Prostate gland (tissue), 2 donors: ENCODE measurements at regions not wholly inside any gene's neighbourhood (a gene's known extent, or its start where the extent isn't known, plus 50 kb on each side); places are given as distances from the start of the nearest gene placed in this dataset.

Source experiments
- DNase-seq: peaks from one replicate; pipeline ENCODE4 v3.0.0-alpha.2; 2019; ENCODE audit warnings: low spot score
- H3K27ac ChIP-seq, 2 donors: fragments of 200-600 bp; sonication (generic); 2 replicates each; pipeline ENCODE4 v1.5.1; 2017 to 2019
- H3K27me3 ChIP-seq: fragments of 200-600 bp; sonication (generic); replicated peaks from 2 replicates; pipeline ENCODE4 v1.5.1; 2019; ENCODE audit not compliant: insufficient read depth
- H3K36me3 ChIP-seq, 2 donors: fragments of 200-600 bp; sonication (generic); 1 replicate in 1 of 2; 2 replicates in 1 of 2; pipeline versions ENCODE4 v1.5.1 to v1.8.1; 2017 to 2019
- H3K4me1 ChIP-seq: fragments of 200-600 bp; sonication (generic); replicated peaks from 2 replicates; pipeline ENCODE4 v1.5.1; 2019
- H3K4me3 ChIP-seq, 2 donors: fragments of 200-600 bp; sonication (generic); 2 replicates each; pipeline ENCODE4 v1.5.1; 2017 to 2019
- H3K9me3 ChIP-seq: fragments of 200-600 bp; sonication (generic); 2 replicates; pipeline ENCODE4 v1.5.1; 2017
- POLR2A ChIP-seq: fragments of 450-650 bp; IDR thresholded peaks from one replicate; pipeline ENCODE4 v1.6.1; 2016; ENCODE audit warnings: antibody characterized with exemption, mild to moderate bottlenecking
- POLR2AphosphoS5 ChIP-seq: sonication (generic); formaldehyde crosslinking; IDR thresholded peaks from one replicate; pipeline ENCODE4 v1.6.1; 2017; ENCODE audit warnings: antibody characterized with exemption
- WGBS: methylation state at CpG from one replicate; pipeline ENCODE4 v1.1.5; 2018; 5-methylcytosine and 5-hydroxymethylcytosine counted together
- intact Hi-C: fragments of 100-400 bp; cut with DNase I; formaldehyde crosslinking; loops from one replicate; pipeline ENCODE4 v1.14.2; 2022
- TF ChIP-seq, protein P1 (sequence below), 4 experiments: fragments of 200-600 bp in 2 of 4; fragments of 450-650 bp in 2 of 4; sonication (generic) in 2 of 4; IDR thresholded peaks; 1 replicate in 3 of 4; 2 replicates in 1 of 4; pipeline ENCODE4 v1.5.1; 2016 to 2019; ENCODE audit warnings: antibody characterized with exemption in 4 of 4, mild to moderate bottlenecking in 2 of 4, moderate library complexity in 2 of 4

- 47% methylated on average over 3 of the region's 3 CpGs for WGBS
- TF ChIP-seq, protein P1, sequence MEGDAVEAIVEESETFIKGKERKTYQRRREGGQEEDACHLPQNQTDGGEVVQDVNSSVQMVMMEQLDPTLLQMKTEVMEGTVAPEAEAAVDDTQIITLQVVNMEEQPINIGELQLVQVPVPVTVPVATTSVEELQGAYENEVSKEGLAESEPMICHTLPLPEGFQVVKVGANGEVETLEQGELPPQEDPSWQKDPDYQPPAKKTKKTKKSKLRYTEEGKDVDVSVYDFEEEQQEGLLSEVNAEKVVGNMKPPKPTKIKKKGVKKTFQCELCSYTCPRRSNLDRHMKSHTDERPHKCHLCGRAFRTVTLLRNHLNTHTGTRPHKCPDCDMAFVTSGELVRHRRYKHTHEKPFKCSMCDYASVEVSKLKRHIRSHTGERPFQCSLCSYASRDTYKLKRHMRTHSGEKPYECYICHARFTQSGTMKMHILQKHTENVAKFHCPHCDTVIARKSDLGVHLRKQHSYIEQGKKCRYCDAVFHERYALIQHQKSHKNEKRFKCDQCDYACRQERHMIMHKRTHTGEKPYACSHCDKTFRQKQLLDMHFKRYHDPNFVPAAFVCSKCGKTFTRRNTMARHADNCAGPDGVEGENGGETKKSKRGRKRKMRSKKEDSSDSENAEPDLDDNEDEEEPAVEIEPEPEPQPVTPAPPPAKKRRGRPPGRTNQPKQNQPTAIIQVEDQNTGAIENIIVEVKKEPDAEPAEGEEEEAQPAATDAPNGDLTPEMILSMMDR (IDR thresholded peaks at IDR 0.05) = no peak
- TF ChIP-seq POLR2AphosphoS5 (no peak), POLR2A (no peak)
- Histone ChIP-seq H3K27ac (no peak overlapping the region), H3K9me3 (no peaks in the 10 kb centered on the region), H3K36me3 (no peaks in the 10 kb centered on the region), H3K4me3 (no peak overlapping the region), H3K27me3 (no peaks in the 10 kb centered on the region), H3K4me1 (no peaks in the 10 kb centered on the region)
- intact Hi-C loops = no loop called here
- no peak for DNase-seq
Observed at GRCh38 chr3:164095279-164095678, 983.0 kb downstream of the SI start.

DNA sequence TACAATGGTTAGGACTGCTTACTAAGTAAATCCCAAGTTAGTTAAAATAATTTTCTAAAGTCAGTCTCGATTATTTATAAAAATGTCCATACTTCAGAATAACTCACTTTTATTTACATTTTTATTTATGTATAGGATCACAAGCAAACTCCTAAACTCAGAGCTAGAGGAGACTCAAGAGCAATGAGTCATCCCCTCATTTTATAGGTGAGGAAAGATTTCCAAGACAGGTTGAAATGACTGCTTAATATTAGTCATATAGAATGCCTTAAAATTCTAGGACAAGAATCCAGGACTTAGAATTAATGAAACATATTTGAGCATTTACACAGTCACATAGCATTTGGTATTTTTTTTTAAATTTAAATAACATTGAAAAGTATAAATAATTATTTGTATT, 983.8 kb downstream of the SI start:
- WGBS = 74% methylated on average over 1 of the region's 1 CpG
- intact Hi-C loops = no loop called here
- no peak overlapping the region for H3K27ac ChIP-seq

DNA sequence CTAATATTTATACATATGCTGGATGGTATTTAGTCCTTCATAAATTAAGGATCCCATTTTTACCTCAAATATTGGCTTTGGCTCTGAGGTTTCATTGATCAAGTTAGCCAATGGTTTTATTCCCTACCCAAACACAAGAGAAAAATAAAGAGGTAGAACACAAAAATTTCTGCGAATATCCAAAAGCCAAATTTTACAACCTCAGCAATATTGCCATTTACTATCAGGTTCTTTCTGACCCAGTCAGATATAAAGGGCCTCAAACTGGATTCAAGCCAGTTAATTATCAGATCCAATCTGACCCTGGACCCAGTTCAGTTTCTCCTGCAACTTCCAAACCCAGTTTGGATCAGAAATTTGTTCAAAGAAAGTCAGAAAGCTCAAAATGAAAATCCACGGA, 998.1 kb downstream of the SI start:
- no peak for DNase-seq
- H3K4me3 ChIP-seq = no peak overlapping the region
- intact Hi-C loops = no loop called here
- H3K4me1 ChIP-seq = no peaks in the 10 kb centered on the region
- no peaks in the 10 kb centered on the region for H3K9me3 ChIP-seq
- no peak for TF ChIP-seq POLR2A
- TF ChIP-seq, protein P1 (IDR thresholded peaks at IDR 0.05) = no peak
- no peak for TF ChIP-seq POLR2AphosphoS5
- no peak overlapping the region for H3K27ac ChIP-seq
- 92% methylated on average over 2 of the region's 2 CpGs for WGBS
- no peaks in the 10 kb centered on the region for H3K36me3 ChIP-seq
- H3K27me3 ChIP-seq = no peaks in the 10 kb centered on the region

More for the DNA sequence above, 983.8 kb downstream of the SI start:
- H3K27me3 ChIP-seq = no peaks in the 10 kb centered on the region
- no peaks in the 10 kb centered on the region for H3K36me3 ChIP-seq
- DNase-seq = no peak
- no peaks in the 10 kb centered on the region for H3K9me3 ChIP-seq
- no peaks in the 10 kb centered on the region for H3K4me1 ChIP-seq
- no peak overlapping the region for H3K4me3 ChIP-seq
- TF ChIP-seq, protein P1 (IDR thresholded peaks at IDR 0.05) = no peak

- intact Hi-C loops = no loop called here
- Histone ChIP-seq H3K27me3 (no peaks in the 10 kb centered on the region), H3K9me3 (no peaks in the 10 kb centered on the region), H3K36me3 (no peaks in the 10 kb centered on the region), H3K4me1 (no peaks in the 10 kb centered on the region), H3K4me3 (no peak overlapping the region), H3K27ac (no peak overlapping the region)
- no peak for TF ChIP-seq POLR2A
- TF ChIP-seq, protein P1 (IDR thresholded peaks at IDR 0.05) = no peak
- no peak for TF ChIP-seq POLR2AphosphoS5
- WGBS = 78% methylated on average over 1 of the region's 1 CpG
- no peak for DNase-seq
Observed at GRCh38 chr3:164064298-164064697, 1014.0 kb downstream of the SI start.

GRCh38 chr3:164060923-164061322, 1017.4 kb downstream of the SI start:
- H3K36me3 ChIP-seq = no peaks in the 10 kb centered on the region
- no peak overlapping the region for H3K27ac ChIP-seq
- no peak overlapping the region for H3K4me3 ChIP-seq
- TF ChIP-seq POLR2A (no peak), POLR2AphosphoS5 (no peak)
- TF ChIP-seq, protein P1 (IDR thresholded peaks at IDR 0.05) = no peak
- intact Hi-C loops = no loop called here
- no peaks in the 10 kb centered on the region for H3K4me1 ChIP-seq
- no peaks in the 10 kb centered on the region for H3K9me3 ChIP-seq
- H3K27me3 ChIP-seq = no peaks in the 10 kb centered on the region
- no peak for DNase-seq
- WGBS = 94% methylated on average over 1 of the region's 1 CpG
